ENCODE measurements at regions not wholly inside any gene's neighbourhood (a gene's known extent, or its start where the extent isn't known, plus 50 kb on each side); places are given as distances from the start of the nearest gene placed in this dataset.

GRCh38 chr12:88922816-88923215 lies 342.5 kb upstream of the KITLG start:
- no peak for TF ChIP-seq EZH2 (IDR thresholded peaks at IDR 0.05; ENCODE audit: low read depth)
- no peak for TF ChIP-seq CTCF (conservative IDR thresholded peaks at IDR 0.05)
- Histone ChIP-seq H3F3A (ENCODE audit: insufficient read depth, low read depth) (peaks cover 17% of the 10 kb centered on the region; the same call in 1 of the 2 replicates), H3K4me2 (no peak overlapping the region), H3K9me3 (ENCODE audit: insufficient read depth, low read depth) (peaks cover 27% of the 10 kb centered on the region), H3K4me3 (no peak overlapping the region), H2AFZ (no peak overlapping the region), H3K4me1 (replicated peaks; ENCODE audit: insufficient read depth) (peaks cover 26% of the 10 kb centered on the region), H3K27ac (no peak overlapping the region), H4K20me1 (ENCODE audit: insufficient read depth) (no peaks in the 10 kb centered on the region), H3K36me3 (ENCODE audit: low read depth) (no peaks in the 10 kb centered on the region), H3K27me3 (ENCODE audit: insufficient read depth, low read depth) (no peaks in the 10 kb centered on the region), H3K79me2 (ENCODE audit: low read depth) (no peaks in the 10 kb centered on the region), H3K9me2 (ENCODE audit: insufficient read depth) (no peaks in the 10 kb centered on the region)
- ChIA-PET POLR2A (ENCODE audit: unreplicated experiment) (no interaction called here), CTCF (no interaction called here)
- BruUV-seq (replicated peaks): no TSS peak
- no peak for DNase-seq
- intact Hi-C loops (cut with micrococcal nuclease; ENCODE audit: unreplicated experiment): loop anchor here (10.0 kb wide), 1 partner anchor 72 kb away; no protein-coding TSS in a partner anchor

GRCh38 chr12:88921890-88922532 lies 341.7 kb upstream of the KITLG start:
- peaks cover 17% of the 10 kb centered on the region; the same call in 1 of the 2 replicates for H3F3A ChIP-seq (ENCODE audit: insufficient read depth, low read depth)
- ChIA-PET POLR2A (ENCODE audit: unreplicated experiment) (no interaction called here), CTCF (no interaction called here)
- intact Hi-C loops (cut with micrococcal nuclease; ENCODE audit: unreplicated experiment): loop anchor here (10.0 kb wide), 1 partner anchor 73 kb away; no protein-coding TSS in a partner anchor
- H3K4me1 ChIP-seq (replicated peaks; ENCODE audit: insufficient read depth): peaks cover 23% of the 10 kb centered on the region
- H3K9me3 ChIP-seq (ENCODE audit: insufficient read depth, low read depth): peaks cover 27% of the 10 kb centered on the region
- no peaks in the 10 kb centered on the region for H3K79me2 ChIP-seq (ENCODE audit: low read depth)
- no peak for DNase-seq
- no peaks in the 10 kb centered on the region for H4K20me1 ChIP-seq (ENCODE audit: insufficient read depth)
- no peak overlapping the region for H3K27ac ChIP-seq
- no TSS peak for BruUV-seq (replicated peaks)
- H3K4me2 ChIP-seq: no peak overlapping the region
- H2AFZ ChIP-seq: no peak overlapping the region; the same call in 1 of the 2 replicates
- H3K27me3 ChIP-seq (ENCODE audit: insufficient read depth, low read depth): no peaks in the 10 kb centered on the region
- no peak for TF ChIP-seq EZH2 (IDR thresholded peaks at IDR 0.05; ENCODE audit: low read depth)
- no peak for TF ChIP-seq CTCF (conservative IDR thresholded peaks at IDR 0.05)
- no peak overlapping the region for H3K4me3 ChIP-seq
- H3K36me3 ChIP-seq (ENCODE audit: low read depth): no peaks in the 10 kb centered on the region
- H3K9me2 ChIP-seq (ENCODE audit: insufficient read depth): no peaks in the 10 kb centered on the region

DNA sequence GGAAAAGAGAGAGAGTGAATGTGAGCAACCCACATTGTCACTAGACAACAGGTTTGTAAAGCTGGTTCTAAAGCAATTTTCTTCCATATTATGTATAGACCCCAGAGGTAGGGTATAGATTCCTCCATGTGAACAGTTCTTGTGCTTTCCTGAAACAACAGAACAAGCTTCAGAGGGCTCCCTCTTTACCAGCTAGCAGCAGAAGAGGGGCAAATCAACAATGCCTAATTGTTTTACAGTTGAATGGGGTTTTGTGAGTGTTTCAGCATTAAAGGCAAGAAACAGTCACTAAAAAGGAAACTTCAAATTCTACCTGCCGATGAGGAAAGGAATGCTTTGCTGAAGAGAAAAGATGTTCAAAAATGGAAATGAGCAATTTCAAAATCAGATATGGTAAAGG lies 341.2 kb upstream of the KITLG start:
- Histone ChIP-seq H3K79me2 (ENCODE audit: low read depth) (no peaks in the 10 kb centered on the region), H3K27me3 (ENCODE audit: insufficient read depth, low read depth) (no peaks in the 10 kb centered on the region), H4K20me1 (ENCODE audit: insufficient read depth) (no peaks in the 10 kb centered on the region), H3K4me3 (no peak overlapping the region), H2AFZ (no peak overlapping the region; the same call in 1 of the 2 replicates), H3K9me2 (ENCODE audit: insufficient read depth) (no peaks in the 10 kb centered on the region), H3K4me2 (no peak overlapping the region), H3K4me1 (replicated peaks; ENCODE audit: insufficient read depth) (peaks cover 17% of the 10 kb centered on the region), H3K9me3 (ENCODE audit: insufficient read depth, low read depth) (peaks cover 27% of the 10 kb centered on the region), H3K27ac (no peak overlapping the region), H3K36me3 (ENCODE audit: low read depth) (no peaks in the 10 kb centered on the region), H3F3A (ENCODE audit: insufficient read depth, low read depth) (peaks cover 13% of the 10 kb centered on the region; the same call in 1 of the 2 replicates)
- POLR2A ChIA-PET (ENCODE audit: unreplicated experiment): no interaction called here
- no peak for DNase-seq
- intact Hi-C loops (cut with micrococcal nuclease; ENCODE audit: unreplicated experiment): loop anchor here (10.0 kb wide), 1 partner anchor 73 kb away; no protein-coding TSS in a partner anchor
- no peak for TF ChIP-seq CTCF (conservative IDR thresholded peaks at IDR 0.05)
- TF ChIP-seq EZH2 (IDR thresholded peaks at IDR 0.05; ENCODE audit: low read depth): no peak
- CTCF ChIA-PET: no interaction called here
- BruUV-seq (replicated peaks): no TSS peak
